ENCODE measurements at regions not wholly inside any gene's neighbourhood (a gene's known extent, or its start where the extent isn't known, plus 50 kb on each side); places are given as distances from the start of the nearest gene placed in this dataset.

GRCh38 chr6:80939898-80940297, 812.6 kb downstream of the TENT5A start:
- TF ChIP-seq, protein P1, sequence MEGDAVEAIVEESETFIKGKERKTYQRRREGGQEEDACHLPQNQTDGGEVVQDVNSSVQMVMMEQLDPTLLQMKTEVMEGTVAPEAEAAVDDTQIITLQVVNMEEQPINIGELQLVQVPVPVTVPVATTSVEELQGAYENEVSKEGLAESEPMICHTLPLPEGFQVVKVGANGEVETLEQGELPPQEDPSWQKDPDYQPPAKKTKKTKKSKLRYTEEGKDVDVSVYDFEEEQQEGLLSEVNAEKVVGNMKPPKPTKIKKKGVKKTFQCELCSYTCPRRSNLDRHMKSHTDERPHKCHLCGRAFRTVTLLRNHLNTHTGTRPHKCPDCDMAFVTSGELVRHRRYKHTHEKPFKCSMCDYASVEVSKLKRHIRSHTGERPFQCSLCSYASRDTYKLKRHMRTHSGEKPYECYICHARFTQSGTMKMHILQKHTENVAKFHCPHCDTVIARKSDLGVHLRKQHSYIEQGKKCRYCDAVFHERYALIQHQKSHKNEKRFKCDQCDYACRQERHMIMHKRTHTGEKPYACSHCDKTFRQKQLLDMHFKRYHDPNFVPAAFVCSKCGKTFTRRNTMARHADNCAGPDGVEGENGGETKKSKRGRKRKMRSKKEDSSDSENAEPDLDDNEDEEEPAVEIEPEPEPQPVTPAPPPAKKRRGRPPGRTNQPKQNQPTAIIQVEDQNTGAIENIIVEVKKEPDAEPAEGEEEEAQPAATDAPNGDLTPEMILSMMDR (IDR thresholded peaks at IDR 0.05; ENCODE audit: low read depth, low read length): no peak
- TF ChIP-seq, protein P2, sequence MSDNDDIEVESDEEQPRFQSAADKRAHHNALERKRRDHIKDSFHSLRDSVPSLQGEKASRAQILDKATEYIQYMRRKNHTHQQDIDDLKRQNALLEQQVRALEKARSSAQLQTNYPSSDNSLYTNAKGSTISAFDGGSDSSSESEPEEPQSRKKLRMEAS (IDR thresholded peaks at IDR 0.05; ENCODE audit: low read depth, low read length): no peak
- no peak for TF ChIP-seq POLR2A (IDR thresholded peaks at IDR 0.05; ENCODE audit: extremely low read depth, insufficient read length)

Data from NB4 (cell line).